Hematopoietic multipotent progenitor cell treated with erythropoietin and hydrocortisone succinate and interleukin-3 and kit ligand, for 8 days (in vitro differentiated cells): ENCODE measurements at regions not wholly inside any gene's neighbourhood (a gene's known extent, or its start where the extent isn't known, plus 50 kb on each side); places are given as distances from the start of the nearest gene placed in this dataset.
"Not testable (repeated sequence)": the region's sequence is repeated elsewhere in the genome, so short reads cannot be mapped to it uniquely, and the experiment has no call there.

Experiments used
- DNase-seq: peaks from one replicate; pipeline ENCODE4 v3.0.0-alpha.2; 2015

GRCh38 chr14:25699981-25700380 is 650.0 kb upstream of the STXBP6 start:
- DNase-seq: no peak

- DNase-seq: no peak
These were observed 648.2 kb upstream of the STXBP6 start for GRCh38 chr14:25698111-25698510.

GRCh38 chr14:25696176-25696575 is 646.2 kb upstream of the STXBP6 start:
- no peak for DNase-seq

DNA sequence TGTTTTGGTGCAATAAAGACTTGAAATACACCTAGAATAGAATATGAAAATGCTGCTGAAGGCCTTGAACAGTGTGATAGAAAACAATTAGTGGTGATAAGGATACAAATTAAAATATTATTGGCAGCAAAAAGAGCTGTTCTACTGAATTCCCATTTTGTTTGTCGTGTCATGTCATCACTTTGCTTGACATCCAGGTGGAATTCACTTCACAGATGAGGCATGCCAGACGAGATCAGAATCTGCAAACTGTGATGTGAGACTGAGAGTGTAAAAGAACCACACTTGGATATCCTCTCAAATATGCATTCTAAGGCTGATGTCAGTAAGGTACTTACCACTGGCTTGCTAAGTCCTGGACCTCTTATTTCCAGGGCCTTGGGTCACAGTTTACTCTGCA is 635.1 kb upstream of the STXBP6 start:
- DNase-seq: no peak

DNA sequence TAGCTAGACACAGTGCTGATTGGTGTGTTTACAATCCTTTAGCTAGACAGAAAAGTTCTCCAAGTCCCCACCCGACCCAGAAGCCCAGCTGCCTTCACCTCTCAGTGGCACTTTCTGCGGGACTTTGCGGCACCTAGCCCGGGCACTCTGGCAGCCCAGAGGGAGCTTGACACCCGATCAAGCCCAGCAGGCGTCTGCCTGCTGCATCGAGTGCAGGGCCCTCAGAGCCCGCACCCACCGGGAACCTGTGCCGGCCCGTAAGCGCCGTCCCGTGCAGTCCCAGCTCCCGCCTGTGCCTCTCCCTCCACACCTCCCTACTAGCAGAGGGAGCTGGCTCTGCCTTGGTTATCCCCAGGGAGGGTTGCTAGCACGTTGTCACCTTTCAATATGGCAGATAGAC is 631.0 kb upstream of the STXBP6 start:
- DNase-seq: no peak

- not testable (repeated sequence) for DNase-seq
These were observed 630.6 kb upstream of the STXBP6 start for GRCh38 chr14:25680511-25680910.

- no peak for DNase-seq
These were observed 627.2 kb upstream of the STXBP6 start for GRCh38 chr14:25677111-25677510.

DNA sequence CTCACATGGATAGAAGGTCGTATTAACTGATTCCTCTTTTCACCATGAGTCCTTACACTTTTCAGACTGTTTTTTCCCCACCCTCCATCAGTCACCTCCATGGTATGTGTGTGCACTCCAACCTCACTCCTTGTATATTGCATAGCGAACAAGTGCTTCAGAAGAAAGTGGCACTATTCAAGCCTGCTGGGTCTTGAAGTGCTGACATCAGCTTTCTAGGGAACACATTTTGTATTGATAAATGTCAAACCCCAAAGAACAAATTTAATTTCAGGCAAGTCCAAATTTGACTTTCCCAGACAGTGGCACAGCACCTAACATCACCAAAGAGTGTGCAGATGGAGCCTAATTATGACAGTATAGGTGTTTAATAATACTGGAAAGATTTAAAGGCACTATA is 617.4 kb upstream of the STXBP6 start:
- DNase-seq: no peak

DNA sequence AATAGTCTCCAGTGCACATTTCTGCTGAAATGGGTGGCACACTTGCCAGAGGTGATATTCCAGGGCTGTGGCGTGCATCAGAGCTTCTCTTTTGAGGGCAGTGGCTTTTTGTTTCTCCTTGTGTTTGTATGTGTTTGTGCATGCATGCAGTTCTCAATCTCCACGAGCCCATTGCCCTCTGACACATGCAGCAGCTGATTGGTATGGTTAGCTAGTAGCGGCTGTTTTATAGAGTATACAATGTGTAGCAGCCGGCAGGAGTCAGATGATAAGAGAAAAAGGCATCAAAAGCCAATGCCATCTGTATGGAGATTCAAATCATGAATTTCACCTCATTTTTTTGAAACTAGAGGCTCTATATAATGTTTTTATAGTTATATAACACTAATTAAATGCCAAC is 616.9 kb upstream of the STXBP6 start:
- no peak for DNase-seq

- DNase-seq: no peak
These were observed 609.0 kb upstream of the STXBP6 start for GRCh38 chr14:25658988-25659387.

DNA sequence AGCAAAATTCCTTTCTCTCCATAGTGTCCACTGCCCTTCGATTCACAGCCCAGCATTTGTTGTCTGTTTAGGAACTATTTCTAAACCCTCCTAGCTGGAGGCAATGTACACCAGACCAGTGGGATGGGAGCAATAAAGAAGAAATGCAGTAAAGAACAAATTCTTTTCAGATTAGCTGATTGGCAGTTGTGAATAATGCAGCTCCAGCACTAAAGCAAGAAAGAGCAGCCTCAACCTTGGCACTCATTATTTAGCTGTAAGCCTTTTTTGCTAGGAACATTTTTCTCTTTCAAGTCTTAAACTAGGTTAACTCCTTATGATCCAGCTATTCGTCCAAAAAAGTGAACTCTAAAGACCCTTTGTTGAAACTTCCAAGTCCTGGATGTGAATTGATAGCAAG is 580.5 kb upstream of the STXBP6 start:
- DNase-seq: no peak

- no peak for DNase-seq
These were observed 579.0 kb upstream of the STXBP6 start for GRCh38 chr14:25628978-25629377.

GRCh38 chr14:25628390-25628789 is 578.4 kb upstream of the STXBP6 start:
- no peak for DNase-seq

GRCh38 chr14:25626986-25627385 is 577.0 kb upstream of the STXBP6 start:
- no peak for DNase-seq

- no peak for DNase-seq
These were observed 572.8 kb upstream of the STXBP6 start for GRCh38 chr14:25622763-25623162.

DNA sequence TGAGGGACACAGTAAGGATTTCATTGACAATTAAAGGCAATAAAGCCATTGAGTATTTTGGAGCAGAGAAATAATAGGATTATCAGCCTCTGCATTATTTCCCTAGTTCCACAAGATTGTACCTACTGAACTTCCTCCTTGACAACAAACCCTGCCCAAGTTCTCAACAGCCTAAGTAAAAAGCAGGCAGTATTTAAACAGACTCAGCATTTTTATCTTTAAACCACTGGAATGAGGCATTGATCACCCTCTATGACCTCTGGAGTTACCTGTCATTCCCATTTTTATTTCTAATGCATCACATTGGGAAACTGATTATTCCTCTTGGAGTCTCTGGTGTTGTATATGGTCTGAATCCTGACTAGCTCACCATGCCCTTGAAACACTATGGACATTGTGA is 570.6 kb upstream of the STXBP6 start:
- no peak for DNase-seq

DNA sequence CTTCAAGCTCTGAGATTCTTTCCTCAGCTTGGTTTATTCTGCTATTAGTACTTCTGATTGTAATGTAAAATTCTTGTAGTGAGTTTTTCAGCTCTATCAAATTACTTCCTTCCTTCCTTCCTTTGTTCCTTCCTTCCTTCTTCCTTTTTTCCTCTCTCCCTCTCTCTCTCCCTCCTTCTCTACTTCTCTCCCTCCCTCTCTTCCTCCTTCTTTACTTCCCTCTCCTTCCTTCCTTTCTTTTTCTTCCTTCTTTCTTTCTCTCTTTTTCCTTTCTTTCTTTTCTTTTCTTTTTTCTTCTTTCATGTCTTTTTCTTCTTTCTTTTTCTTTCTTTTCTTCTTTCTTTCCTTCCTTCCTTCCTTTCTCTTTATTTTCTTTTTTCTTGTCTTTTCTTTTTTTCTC is 565.2 kb upstream of the STXBP6 start:
- DNase-seq: no peak

DNA sequence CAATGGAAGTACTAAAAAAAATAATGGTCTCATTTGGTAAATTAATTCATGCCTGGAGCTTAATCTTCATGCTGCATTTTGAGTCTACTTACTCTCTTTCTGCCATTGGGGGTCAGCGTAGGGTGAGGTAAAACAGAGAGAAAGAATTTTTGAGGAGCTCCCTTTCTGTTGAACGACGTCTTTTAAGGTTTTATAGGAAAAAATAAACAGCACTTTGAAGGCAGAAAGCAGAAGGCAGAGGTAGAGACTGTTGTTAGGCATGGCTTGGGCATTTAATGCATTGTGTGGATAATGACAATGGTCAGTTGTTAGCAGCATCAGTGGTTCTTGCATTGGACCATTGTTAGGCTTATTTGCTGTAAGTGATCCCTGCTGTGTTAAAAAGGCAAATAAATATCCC is 557.2 kb upstream of the STXBP6 start:
- no peak for DNase-seq

- DNase-seq: no peak
These were observed 552.2 kb upstream of the STXBP6 start for GRCh38 chr14:25602106-25602505.

GRCh38 chr14:25588751-25589150 is 538.8 kb upstream of the STXBP6 start:
- no peak for DNase-seq

DNA sequence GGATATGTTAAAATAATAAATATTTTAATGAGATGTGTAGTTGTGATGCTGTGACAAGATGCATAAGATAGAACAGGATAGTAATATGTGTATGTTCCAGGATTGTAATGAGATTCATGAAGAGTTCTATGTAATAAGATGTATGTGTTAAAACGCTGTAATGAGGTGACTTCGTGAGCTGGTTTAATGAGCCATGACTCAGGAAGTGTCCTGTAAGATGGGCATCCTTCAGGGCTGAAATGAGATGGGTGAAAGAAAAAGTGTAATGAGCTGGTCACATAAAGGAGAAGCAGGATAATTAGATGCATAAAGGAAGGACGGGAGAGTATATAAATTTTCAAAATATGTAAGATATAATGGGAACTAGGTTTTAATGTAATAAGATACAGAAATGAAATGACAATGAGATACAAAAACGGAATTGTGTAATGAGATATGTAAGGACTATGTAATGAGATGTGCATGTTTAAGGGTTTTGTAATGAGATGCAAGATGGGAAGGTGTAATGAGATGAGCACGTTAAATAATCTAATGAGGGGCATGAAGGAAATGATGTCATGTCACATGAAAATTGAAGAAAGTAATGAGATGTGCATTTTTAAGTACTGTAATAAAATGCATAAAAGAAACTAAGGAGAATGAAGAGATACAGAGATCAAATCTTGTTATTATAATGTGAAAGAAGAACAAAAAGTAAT is 524.8 kb upstream of the STXBP6 start:
- no peak for DNase-seq

DNA sequence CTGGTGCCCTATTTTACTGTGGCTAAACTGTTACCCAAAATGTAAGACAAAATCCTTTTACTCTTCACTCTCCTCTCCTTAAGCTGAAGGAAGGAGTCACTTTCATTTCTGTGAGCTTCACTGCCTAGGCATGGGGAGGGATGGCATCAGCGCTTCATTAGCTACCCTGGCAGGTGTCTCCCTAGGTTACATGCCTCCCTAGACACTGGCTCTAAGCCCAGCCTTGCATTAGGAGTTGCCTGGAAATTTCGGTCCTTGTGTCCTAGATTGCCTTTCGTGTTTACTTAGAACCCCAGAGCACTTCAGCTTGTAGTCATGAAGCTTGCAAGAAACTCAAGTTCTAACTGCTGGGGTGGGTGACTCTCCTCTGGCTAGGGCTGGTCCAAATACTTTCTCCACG is 520.5 kb upstream of the STXBP6 start:
- DNase-seq: no peak

- DNase-seq: no peak
These were observed 507.5 kb upstream of the STXBP6 start for GRCh38 chr14:25557466-25557865.

DNA sequence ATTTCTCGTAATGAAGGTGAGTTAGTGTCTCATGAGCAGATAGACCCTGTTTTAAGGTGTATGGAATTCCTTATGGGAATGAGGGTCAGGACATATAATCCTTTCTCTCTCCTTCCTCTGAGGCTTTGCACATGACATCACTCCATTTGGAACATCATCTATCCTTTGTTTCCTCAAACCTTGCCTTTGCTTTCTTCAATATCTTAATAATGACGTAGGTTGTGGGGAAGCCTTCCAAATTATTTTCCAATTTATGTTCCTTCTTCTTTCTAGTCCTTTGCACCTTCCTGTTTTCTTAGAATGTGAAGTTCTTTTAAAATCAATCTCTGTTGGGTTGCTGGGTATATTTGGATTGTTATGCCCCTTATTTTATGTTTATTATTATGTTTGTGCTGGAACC is 502.9 kb upstream of the STXBP6 start:
- no peak for DNase-seq

DNA sequence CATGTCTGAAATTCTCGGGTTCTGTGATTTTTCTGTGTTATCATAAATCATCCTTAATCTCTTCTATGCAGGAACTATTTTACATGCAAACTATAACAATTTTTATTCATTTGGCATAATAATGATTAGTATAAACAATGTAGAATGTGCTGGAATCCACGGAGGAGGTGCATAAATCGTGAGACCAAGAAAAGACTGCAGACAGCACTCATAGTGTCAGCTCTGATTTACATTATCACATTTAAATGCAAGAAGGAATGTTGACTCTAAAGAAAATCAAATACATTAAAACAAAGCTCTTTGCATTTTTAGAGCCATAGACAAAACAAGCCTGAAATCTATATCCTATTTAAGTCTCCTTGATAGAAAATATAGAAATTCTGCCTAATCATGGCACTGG is 501.7 kb upstream of the STXBP6 start:
- DNase-seq: no peak

DNA sequence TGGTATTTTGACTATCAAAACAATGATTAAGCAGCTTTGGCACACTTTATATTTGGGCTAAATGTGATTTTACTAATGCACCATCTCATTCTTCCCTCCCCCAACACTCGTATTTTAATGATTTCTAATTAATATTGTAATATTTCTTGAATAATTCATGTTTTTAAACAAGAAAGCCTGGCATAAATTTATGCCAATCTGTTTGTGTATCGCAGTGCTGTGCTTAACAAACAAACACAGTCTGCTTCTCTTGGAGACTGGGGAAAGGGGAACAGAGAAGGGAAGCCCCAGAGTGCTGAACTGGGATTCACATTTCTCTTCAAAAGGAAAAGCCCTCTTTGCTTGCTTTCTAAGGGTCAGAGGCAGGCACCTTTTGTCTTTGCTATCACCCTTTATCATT is 496.9 kb upstream of the STXBP6 start:
- DNase-seq: no peak
